ENCODE measurements at regions not wholly inside any gene's neighbourhood (a gene's known extent, or its start where the extent isn't known, plus 50 kb on each side); places are given as distances from the start of the nearest gene placed in this dataset.
A peak's percentile ranks its signal among the peaks of the same experiment; 100 is the strongest.
"Not testable (repeated sequence)": the region's sequence is repeated elsewhere in the genome, so short reads cannot be mapped to it uniquely, and the experiment has no call there.

- peaks cover 44% of the 10 kb centered on the region for H3K27me3 Mint-ChIP-seq
- no peak overlapping the region for H3K4me3 Mint-ChIP-seq
- peak; percentile 10 for ATAC-seq
- H3K4me1 Mint-ChIP-seq: no peaks in the 10 kb centered on the region
- peaks cover 6% of the 10 kb centered on the region for H3K9me3 Mint-ChIP-seq
- H3K36me3 Mint-ChIP-seq: no peaks in the 10 kb centered on the region
- H3K27ac Mint-ChIP-seq: no peak overlapping the region
Measured at GRCh38 chr15:22228101-22228762, 147.9 kb downstream of the OR4M2 start.

- no peak for ATAC-seq
- Mint-ChIP-seq H3K36me3 (no peaks in the 10 kb centered on the region), H3K4me1 (no peaks in the 10 kb centered on the region), H3K27ac (no peak overlapping the region), H3K4me3 (no peak overlapping the region), H3K9me3 (peaks cover 6% of the 10 kb centered on the region), H3K27me3 (peaks cover 25% of the 10 kb centered on the region)
Measured at GRCh38 chr15:22229990-22230819, 149.9 kb downstream of the OR4M2 start.

GRCh38 chr15:22231603-22232002 lies 151.3 kb downstream of the OR4M2 start:
- peaks cover 6% of the 10 kb centered on the region for H3K9me3 Mint-ChIP-seq
- no peaks in the 10 kb centered on the region for H3K36me3 Mint-ChIP-seq
- no peaks in the 10 kb centered on the region for H3K4me1 Mint-ChIP-seq
- no peak overlapping the region for H3K4me3 Mint-ChIP-seq
- no peak overlapping the region for H3K27ac Mint-ChIP-seq
- peaks cover 11% of the 10 kb centered on the region for H3K27me3 Mint-ChIP-seq
- no peak for ATAC-seq

GRCh38 chr15:22232675-22233074 lies 152.3 kb downstream of the OR4M2 start:
- peaks cover 6% of the 10 kb centered on the region for H3K9me3 Mint-ChIP-seq
- H3K27ac Mint-ChIP-seq: no peak overlapping the region
- H3K4me3 Mint-ChIP-seq: no peak overlapping the region
- no peaks in the 10 kb centered on the region for H3K4me1 Mint-ChIP-seq
- no peak for ATAC-seq
- H3K36me3 Mint-ChIP-seq: no peaks in the 10 kb centered on the region
- peaks cover 4% of the 10 kb centered on the region for H3K27me3 Mint-ChIP-seq

GRCh38 chr15:22235261-22235930 lies 155.1 kb downstream of the OR4M2 start:
- not testable (repeated sequence) for H3K36me3 Mint-ChIP-seq, H3K9me3 Mint-ChIP-seq, H3K4me3 Mint-ChIP-seq, H3K4me1 Mint-ChIP-seq, ATAC-seq, H3K27me3 Mint-ChIP-seq, H3K27ac Mint-ChIP-seq

- no peak for ATAC-seq
- peaks cover 8% of the 10 kb centered on the region for H3K27me3 Mint-ChIP-seq
- no peak overlapping the region for H3K27ac Mint-ChIP-seq
- H3K36me3 Mint-ChIP-seq: no peaks in the 10 kb centered on the region
- H3K4me1 Mint-ChIP-seq: no peaks in the 10 kb centered on the region
- no peak overlapping the region for H3K4me3 Mint-ChIP-seq
- peaks cover 6% of the 10 kb centered on the region for H3K9me3 Mint-ChIP-seq
Measured at GRCh38 chr15:22236469-22236868, 156.1 kb downstream of the OR4M2 start.

GRCh38 chr15:22237891-22238275 lies 157.6 kb downstream of the OR4M2 start:
- Mint-ChIP-seq H3K9me3 (no peaks in the 10 kb centered on the region), H3K27me3 (peaks cover 8% of the 10 kb centered on the region), H3K36me3 (no peaks in the 10 kb centered on the region), H3K4me1 (no peaks in the 10 kb centered on the region), H3K4me3 (no peak overlapping the region), H3K27ac (no peak overlapping the region)
- ATAC-seq: no peak

- H3K27ac Mint-ChIP-seq, H3K9me3 Mint-ChIP-seq, H3K27me3 Mint-ChIP-seq, H3K4me3 Mint-ChIP-seq, H3K4me1 Mint-ChIP-seq, H3K36me3 Mint-ChIP-seq: not testable (repeated sequence)
- peak; percentile 24 for ATAC-seq
Measured at GRCh38 chr15:22238276-22238958, 158.1 kb downstream of the OR4M2 start.

GRCh38 chr15:22238959-22239805 lies 158.9 kb downstream of the OR4M2 start:
- H3K4me3 Mint-ChIP-seq, ATAC-seq, H3K9me3 Mint-ChIP-seq, H3K27ac Mint-ChIP-seq, H3K27me3 Mint-ChIP-seq, H3K36me3 Mint-ChIP-seq, H3K4me1 Mint-ChIP-seq: not testable (repeated sequence)

- Mint-ChIP-seq H3K4me1 (no peaks in the 10 kb centered on the region), H3K9me3 (no peaks in the 10 kb centered on the region), H3K4me3 (no peak overlapping the region), H3K36me3 (no peaks in the 10 kb centered on the region), H3K27me3 (peaks cover 8% of the 10 kb centered on the region), H3K27ac (no peak overlapping the region)
- ATAC-seq: peak; percentile 6
Measured at GRCh38 chr15:22239806-22240180, 159.5 kb downstream of the OR4M2 start.

- ATAC-seq: no peak
- Mint-ChIP-seq H3K4me1 (no peaks in the 10 kb centered on the region), H3K9me3 (no peaks in the 10 kb centered on the region), H3K27me3 (peaks cover 8% of the 10 kb centered on the region), H3K27ac (no peak overlapping the region), H3K4me3 (no peak overlapping the region), H3K36me3 (no peaks in the 10 kb centered on the region)
Measured at GRCh38 chr15:22240403-22240802, 160.1 kb downstream of the OR4M2 start.

GRCh38 chr15:22240986-22241385 lies 160.7 kb downstream of the OR4M2 start:
- Mint-ChIP-seq H3K4me1 (no peaks in the 10 kb centered on the region), H3K9me3 (no peaks in the 10 kb centered on the region), H3K36me3 (no peaks in the 10 kb centered on the region), H3K27ac (no peak overlapping the region), H3K27me3 (peaks cover 8% of the 10 kb centered on the region), H3K4me3 (no peak overlapping the region)
- ATAC-seq: no peak

- ATAC-seq: no peak
Measured at GRCh38 chr15:22241451-22241850, 161.1 kb downstream of the OR4M2 start.

GRCh38 chr15:22242311-22242710 lies 162.0 kb downstream of the OR4M2 start:
- not testable (repeated sequence) for H3K4me1 Mint-ChIP-seq, H3K27ac Mint-ChIP-seq, ATAC-seq, H3K36me3 Mint-ChIP-seq, H3K27me3 Mint-ChIP-seq, H3K9me3 Mint-ChIP-seq, H3K4me3 Mint-ChIP-seq

More at GRCh38 chr15:22241451-22241850, 161.1 kb downstream of the OR4M2 start:
- H3K27ac Mint-ChIP-seq: no peak overlapping the region
- no peaks in the 10 kb centered on the region for H3K36me3 Mint-ChIP-seq
- H3K4me3 Mint-ChIP-seq: no peak overlapping the region
- no peaks in the 10 kb centered on the region for H3K4me1 Mint-ChIP-seq
- no peaks in the 10 kb centered on the region for H3K9me3 Mint-ChIP-seq
- peaks cover 8% of the 10 kb centered on the region for H3K27me3 Mint-ChIP-seq
